Activated naive CD4-positive, alpha-beta T cell treated with anti-CD3 and anti-CD28 coated beads for 36 hours (primary cell): ENCODE measurements at regions not wholly inside any gene's neighbourhood (a gene's known extent, or its start where the extent isn't known, plus 50 kb on each side); places are given as distances from the start of the nearest gene placed in this dataset.
A peak's percentile ranks its signal among the peaks of the same experiment; 100 is the strongest.
"Not testable (repeated sequence)": the region's sequence is repeated elsewhere in the genome, so short reads cannot be mapped to it uniquely, and the experiment has no call there.

Source experiments
- CTCF ChIA-PET: fragments of 350-600 bp; sonication (Branson Sonifier 250); formaldehyde crosslinking; loops from one replicate; lab custom pipeline; 2021; ENCODE audit warnings: antibody characterized with exemption; lab: Charles Lee
- DNase-seq: peaks from one replicate; pipeline ENCODE4 v3.0.0-alpha.2; 2020
- H3K27ac Mint-ChIP-seq: one replicate; pipeline ENCODE4 v1.8.0; 2021; ENCODE audit warnings: mild to moderate bottlenecking, mixed read lengths
- H3K27me3 Mint-ChIP-seq: one replicate; pipeline ENCODE4 v1.8.0; 2021; ENCODE audit warnings: low read depth, mixed read lengths
- H3K36me3 Mint-ChIP-seq: one replicate; pipeline ENCODE4 v1.8.0; 2021; ENCODE audit warnings: low read depth, mixed read lengths
- H3K4me1 Mint-ChIP-seq: one replicate; pipeline ENCODE4 v1.8.0; 2021; ENCODE audit warnings: low read depth, mixed read lengths
- H3K4me3 Mint-ChIP-seq: one replicate; pipeline ENCODE4 v1.8.0; 2021; ENCODE audit warnings: mild to moderate bottlenecking, moderate library complexity, mixed read lengths
- H3K9me3 Mint-ChIP-seq: one replicate; pipeline ENCODE4 v1.8.0; 2021; ENCODE audit warnings: mixed read lengths
- intact Hi-C: fragments of 100-400 bp; cut with micrococcal nuclease; formaldehyde crosslinking; loops from one replicate; pipeline ENCODE4 v1.15.1; 2023

DNA sequence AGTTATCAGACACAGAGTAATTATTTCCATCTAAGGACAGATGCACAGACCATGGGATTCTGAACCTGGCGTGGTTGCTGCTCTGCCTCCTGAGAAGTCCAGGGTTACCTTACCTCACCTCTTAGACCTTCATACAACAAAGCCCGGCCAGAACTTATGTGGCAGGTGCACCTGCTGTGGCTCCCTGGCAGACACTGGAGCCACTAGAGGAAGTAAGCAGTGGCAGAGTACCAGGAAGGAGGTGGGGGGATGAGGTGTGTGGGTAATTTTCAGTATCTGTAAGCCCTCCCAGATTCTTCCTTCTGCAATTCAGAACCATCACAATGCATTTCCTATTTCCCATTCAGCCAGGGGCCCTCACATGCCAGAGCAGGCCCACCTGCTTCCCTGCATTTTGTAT lies 106.1 kb upstream of the DOCK9 start:
- Mint-ChIP-seq H3K27ac (no peak overlapping the region), H3K4me3 (peak overlapping the region; percentile 82), H3K27me3 (no peaks in the 10 kb centered on the region), H3K4me1 (peaks cover 37% of the 10 kb centered on the region), H3K36me3 (no peaks in the 10 kb centered on the region), H3K9me3 (no peaks in the 10 kb centered on the region)
- DNase-seq = peak; percentile 26
- CTCF ChIA-PET = interaction anchor here (0.6 to 2.2 kb wide), 2 partner anchors 56 to 241 kb away, joined by 3 to 9 read pairs; no protein-coding TSS in a partner anchor
- intact Hi-C loops = loop anchor here (1.0 to 10.0 kb wide), 2 partner anchors 8 to 1649 kb away; partner anchors contain the start of gene RAP2A

DNA sequence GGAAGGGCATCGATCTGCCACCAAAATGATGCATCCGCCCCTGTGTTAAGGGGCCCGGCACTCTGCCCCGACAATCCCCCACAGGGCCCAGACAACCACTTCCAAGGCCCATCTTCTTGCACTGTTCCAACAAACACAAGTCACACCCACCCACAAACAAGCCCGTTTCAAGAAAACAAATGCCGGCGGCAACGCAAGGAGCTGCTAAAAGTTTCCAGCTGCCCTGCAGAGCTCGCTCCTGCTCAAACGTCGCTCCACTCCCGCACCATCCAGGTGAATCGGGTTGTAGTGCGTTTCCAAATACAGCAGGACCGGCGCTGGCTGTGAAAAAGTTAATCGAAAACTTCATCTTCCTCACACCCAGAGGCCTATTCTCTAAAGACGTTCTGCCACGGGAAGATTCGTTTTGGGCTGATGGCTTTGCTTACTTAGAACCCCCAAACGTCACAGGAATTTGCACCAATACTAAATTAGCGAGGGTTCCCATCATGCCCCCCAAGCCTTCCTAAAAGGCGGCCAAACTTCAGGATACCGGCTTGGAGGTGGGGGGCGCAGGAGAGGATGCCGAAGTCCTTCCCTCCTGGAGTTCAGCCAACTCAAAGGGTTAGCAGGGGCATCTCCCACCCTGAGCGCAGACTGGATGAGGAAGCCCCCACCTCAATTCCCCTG lies 107.4 kb upstream of the DOCK9 start:
- DNase-seq = peak; percentile 29
- CTCF ChIA-PET = interaction anchor here (0.7 to 1.3 kb wide), 5 partner anchors 9 to 562 kb away, joined by 3 to 4 read pairs (median 4); no protein-coding TSS in a partner anchor
- intact Hi-C loops = loop anchor here (5.0 to 10.0 kb wide), 4 partner anchors 178 to 1650 kb away; partner anchors contain the start of gene RAP2A
- peak overlapping the region; percentile 73 for H3K27ac Mint-ChIP-seq
- H3K9me3 Mint-ChIP-seq = no peaks in the 10 kb centered on the region
- H3K27me3 Mint-ChIP-seq = no peaks in the 10 kb centered on the region
- no peaks in the 10 kb centered on the region for H3K36me3 Mint-ChIP-seq
- H3K4me1 Mint-ChIP-seq = peaks cover 35% of the 10 kb centered on the region
- peak overlapping the region; percentile 82 for H3K4me3 Mint-ChIP-seq

DNA sequence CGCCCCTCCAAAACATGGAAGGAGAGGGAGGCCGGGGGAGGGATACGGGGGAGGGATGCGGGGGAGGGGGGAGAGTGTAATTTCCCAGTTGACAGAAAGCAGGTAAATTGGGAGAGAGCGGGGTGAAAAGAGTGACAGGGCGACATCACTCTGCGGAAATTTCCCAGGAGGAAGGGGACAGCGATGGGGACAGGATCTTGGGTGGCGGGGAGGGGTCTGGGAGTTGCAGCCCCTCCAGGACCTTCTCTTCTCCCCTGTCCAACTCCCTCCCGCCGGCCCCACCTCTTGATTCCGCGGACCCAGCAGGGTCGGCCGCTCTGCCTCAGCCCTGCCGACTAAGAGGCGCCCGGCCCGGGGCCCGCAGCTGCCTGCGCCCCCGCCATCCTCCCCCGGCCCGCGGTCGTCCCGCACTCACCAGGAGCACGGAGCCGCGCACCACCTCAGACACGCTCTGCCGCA lies 108.0 kb upstream of the DOCK9 start:
- Mint-ChIP-seq H3K27ac (peak overlapping the region; percentile 73), H3K27me3 (no peaks in the 10 kb centered on the region), H3K9me3 (no peaks in the 10 kb centered on the region), H3K4me3 (peak overlapping the region; percentile 82), H3K4me1 (peaks cover 30% of the 10 kb centered on the region), H3K36me3 (no peaks in the 10 kb centered on the region)
- CTCF ChIA-PET = interaction anchor here (0.7 to 1.3 kb wide), 3 partner anchors 29 to 561 kb away, joined by 3 to 4 read pairs (median 4); no protein-coding TSS in a partner anchor
- intact Hi-C loops = loop anchor here (2.0 to 10.0 kb wide), 7 partner anchors 91 to 1651 kb away; partner anchors contain the start of genes GPR18 and RAP2A
- DNase-seq = no peak

DNA sequence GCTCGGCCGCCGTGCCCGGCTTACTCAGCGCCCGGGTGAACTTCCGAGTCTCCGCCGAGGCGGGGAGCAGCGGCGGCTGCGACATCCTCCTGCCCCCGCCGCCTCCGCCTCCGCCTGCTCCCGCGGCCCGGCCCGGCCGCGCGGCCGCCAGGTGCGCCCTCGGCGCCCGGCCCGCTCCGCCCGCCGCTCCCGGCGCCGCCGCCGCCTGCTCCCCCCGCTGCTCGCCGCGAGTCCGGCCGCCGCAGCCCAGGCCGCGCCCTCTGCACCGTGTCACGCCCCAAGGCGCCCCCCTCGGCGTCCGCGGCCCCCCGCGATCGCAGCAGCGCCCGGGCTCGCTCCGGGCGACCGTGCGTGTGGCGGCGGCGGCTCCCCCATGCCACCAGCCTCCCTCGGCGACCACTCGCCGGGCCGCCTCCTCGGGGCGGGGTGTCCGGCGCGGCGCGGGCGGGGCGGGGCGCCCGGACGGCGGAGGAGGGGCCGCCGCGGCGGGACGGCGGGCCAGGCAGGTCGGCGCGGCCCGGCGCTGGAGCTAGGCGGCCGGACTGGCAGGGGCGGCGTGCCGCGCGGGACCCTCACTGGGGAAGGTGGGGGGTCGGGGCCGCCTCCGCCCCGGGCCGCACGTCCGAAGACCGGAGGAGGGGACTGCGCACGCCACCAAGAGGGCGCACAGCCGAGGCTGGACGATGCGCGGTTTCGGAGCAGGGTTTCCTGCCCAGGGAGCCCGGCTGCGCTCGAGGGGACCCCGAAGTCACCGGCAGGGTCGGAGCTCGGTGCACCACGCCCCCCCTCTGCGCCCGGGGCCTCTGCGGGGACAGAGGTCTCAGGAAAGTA lies 108.6 kb upstream of the DOCK9 start:
- H3K4me3 Mint-ChIP-seq = peak overlapping the region; percentile 99
- intact Hi-C loops = loop anchor here (1.0 to 10.0 kb wide), 14 partner anchors 33 to 1652 kb away; partner anchors contain the start of genes GPR18, RAP2A and UBAC2
- H3K4me1 Mint-ChIP-seq = peaks cover 30% of the 10 kb centered on the region
- no peak overlapping the region for H3K27ac Mint-ChIP-seq
- peak; percentile 80 for DNase-seq
- no peaks in the 10 kb centered on the region for H3K9me3 Mint-ChIP-seq
- CTCF ChIA-PET = interaction anchor here (0.5 to 1.0 kb wide), 9 partner anchors 35 to 560 kb away, joined by 3 to 5 read pairs (median 4); no protein-coding TSS in a partner anchor
- no peaks in the 10 kb centered on the region for H3K36me3 Mint-ChIP-seq
- no peaks in the 10 kb centered on the region for H3K27me3 Mint-ChIP-seq

DNA sequence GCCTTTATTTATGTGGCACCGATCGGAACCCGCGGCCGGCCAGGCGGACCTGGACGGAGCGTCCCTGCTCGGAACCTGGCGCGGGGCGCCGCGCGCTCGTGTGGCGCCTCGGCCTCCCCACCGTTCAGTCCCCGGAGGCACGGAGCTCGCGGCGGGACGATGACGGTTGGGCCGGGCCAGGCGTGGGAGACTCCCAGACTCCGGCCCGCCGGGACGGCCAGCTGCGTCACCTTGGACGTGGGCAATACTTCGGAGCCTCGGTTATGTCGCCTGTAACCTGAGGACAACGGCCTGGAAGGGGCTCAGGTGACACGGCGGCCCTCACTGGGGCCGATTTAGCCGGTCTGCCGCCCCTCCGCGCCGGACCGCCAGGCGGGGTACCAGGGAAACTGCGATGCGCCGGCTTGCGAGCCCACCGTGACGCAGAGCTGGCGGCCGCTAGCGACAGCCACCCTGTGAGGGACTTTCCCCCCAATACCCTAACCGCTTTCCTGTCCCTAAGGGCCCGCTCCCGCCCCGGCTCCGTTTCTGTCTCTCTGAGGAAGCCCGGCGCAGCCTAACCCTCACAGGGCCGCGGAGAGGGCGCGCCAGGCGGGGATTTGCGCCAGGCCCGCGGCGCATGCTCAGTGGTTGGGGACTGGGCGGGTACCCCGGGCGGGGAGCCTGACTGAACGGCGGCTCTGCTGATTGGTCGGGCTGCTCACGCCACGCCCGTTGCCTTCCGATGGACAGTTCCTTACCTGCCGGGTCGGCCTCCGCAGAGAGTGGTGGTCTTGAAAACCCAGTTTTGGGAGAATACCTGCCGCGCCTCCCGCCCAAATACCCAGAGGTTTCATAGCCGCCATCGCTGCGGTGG lies 109.5 kb upstream of the DOCK9 start:
- H3K36me3 Mint-ChIP-seq = no peaks in the 10 kb centered on the region
- peaks cover 30% of the 10 kb centered on the region for H3K4me1 Mint-ChIP-seq
- DNase-seq = peak; percentile 94
- no peaks in the 10 kb centered on the region for H3K9me3 Mint-ChIP-seq
- H3K27me3 Mint-ChIP-seq = no peaks in the 10 kb centered on the region
- H3K4me3 Mint-ChIP-seq = peak overlapping the region; percentile 99
- CTCF ChIA-PET = interaction anchor here (0.5 to 1.0 kb wide), 9 partner anchors 35 to 218 kb away, joined by 3 to 5 read pairs (median 3); no protein-coding TSS in a partner anchor
- peak overlapping the region; percentile 97 for H3K27ac Mint-ChIP-seq
- intact Hi-C loops = loop anchor here (1.0 to 10.0 kb wide), 14 partner anchors 32 to 1653 kb away; partner anchors contain the start of genes GPR18, RAP2A and UBAC2

DNA sequence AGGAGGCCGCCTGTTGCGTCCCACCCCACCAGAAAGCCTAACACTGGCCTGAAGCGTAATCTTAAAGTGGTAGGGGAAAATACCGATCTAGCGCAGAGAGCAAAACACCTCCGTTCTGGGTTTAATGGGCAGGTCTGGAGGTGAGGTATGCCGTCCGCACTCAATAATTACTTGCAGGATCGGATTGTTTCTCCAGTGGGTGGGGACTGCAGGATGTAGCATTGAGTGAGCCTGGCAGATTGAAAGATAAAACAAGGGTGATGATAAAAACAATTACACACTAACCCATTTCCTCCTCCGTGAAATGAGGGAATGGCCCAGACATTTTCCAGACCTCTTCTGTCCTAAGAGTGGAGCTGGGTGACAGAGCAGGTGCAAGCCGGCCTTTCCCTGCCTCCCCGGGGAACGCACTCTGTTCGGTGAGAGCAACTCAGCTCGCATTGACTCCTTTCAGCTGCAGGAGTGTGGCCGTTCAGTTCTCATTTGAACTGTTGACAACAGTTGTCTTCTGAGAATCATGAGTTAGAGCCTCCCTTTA lies 110.2 kb upstream of the DOCK9 start:
- peak; percentile 58 for DNase-seq
- CTCF ChIA-PET = interaction anchor here (0.6 to 0.9 kb wide), 3 partner anchors 11 to 126 kb away, joined by 3 read pairs; no protein-coding TSS in a partner anchor
- Mint-ChIP-seq H3K36me3 (no peaks in the 10 kb centered on the region), H3K27me3 (no peaks in the 10 kb centered on the region), H3K27ac (peak overlapping the region; percentile 97), H3K4me3 (peak overlapping the region; percentile 99), H3K4me1 (peaks cover 30% of the 10 kb centered on the region), H3K9me3 (no peaks in the 10 kb centered on the region)
- intact Hi-C loops = loop anchor here (1.0 to 10.0 kb wide), 15 partner anchors 31 to 1653 kb away; partner anchors contain the start of genes GPR18, RAP2A and UBAC2

DNA sequence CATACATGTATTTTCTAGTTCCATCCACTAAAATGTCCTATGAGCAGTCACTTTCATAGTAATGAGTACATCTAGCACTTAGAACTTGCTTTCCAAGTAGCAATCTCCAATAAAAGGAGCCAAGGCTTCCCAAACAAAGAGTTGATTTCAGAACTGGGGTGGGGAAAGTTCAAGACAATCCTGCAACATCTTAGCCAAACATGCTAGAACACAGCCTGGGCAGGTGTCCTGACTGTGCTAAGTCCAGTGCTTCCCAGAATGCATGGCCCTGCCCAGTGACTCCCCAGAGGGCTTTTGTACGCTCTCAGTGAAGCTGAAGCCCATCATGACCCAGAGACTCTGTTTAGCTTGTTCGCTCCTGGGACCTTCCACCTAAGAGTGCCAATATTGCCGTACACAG lies 106.7 kb upstream of the UBAC2 start:
- Mint-ChIP-seq H3K4me1 (no peaks in the 10 kb centered on the region), H3K9me3 (no peaks in the 10 kb centered on the region), H3K36me3 (no peaks in the 10 kb centered on the region), H3K4me3 (no peak overlapping the region), H3K27me3 (no peaks in the 10 kb centered on the region), H3K27ac (no peak overlapping the region)
- CTCF ChIA-PET = interaction anchor here (0.7 to 1.1 kb wide), 2 partner anchors 9 to 48 kb away, joined by 3 to 4 read pairs; no protein-coding TSS in a partner anchor
- no peak for DNase-seq
- intact Hi-C loops = no loop called here

DNA sequence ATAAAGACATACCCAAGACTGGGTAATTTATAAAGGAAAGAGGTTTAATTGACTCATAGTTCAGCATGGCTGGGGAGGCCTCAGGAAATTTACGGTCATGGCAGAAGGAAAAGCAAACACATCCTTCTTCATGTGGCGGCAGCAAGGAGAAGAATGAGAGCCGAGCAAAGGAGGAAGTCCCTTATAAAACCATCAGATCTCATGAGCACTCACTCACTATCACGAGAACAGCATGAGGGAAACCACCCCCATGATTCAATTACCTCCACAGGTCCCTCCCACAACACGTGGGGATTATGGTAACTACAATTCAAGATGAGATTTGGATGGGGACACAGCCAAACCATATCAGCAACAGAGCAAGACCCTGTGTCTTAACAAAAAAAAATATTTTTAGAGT lies 98.8 kb upstream of the UBAC2 start:
- H3K4me1 Mint-ChIP-seq, H3K27me3 Mint-ChIP-seq, H3K4me3 Mint-ChIP-seq, H3K27ac Mint-ChIP-seq, H3K9me3 Mint-ChIP-seq, DNase-seq, intact Hi-C loops, H3K36me3 Mint-ChIP-seq, CTCF ChIA-PET: not testable (repeated sequence)

DNA sequence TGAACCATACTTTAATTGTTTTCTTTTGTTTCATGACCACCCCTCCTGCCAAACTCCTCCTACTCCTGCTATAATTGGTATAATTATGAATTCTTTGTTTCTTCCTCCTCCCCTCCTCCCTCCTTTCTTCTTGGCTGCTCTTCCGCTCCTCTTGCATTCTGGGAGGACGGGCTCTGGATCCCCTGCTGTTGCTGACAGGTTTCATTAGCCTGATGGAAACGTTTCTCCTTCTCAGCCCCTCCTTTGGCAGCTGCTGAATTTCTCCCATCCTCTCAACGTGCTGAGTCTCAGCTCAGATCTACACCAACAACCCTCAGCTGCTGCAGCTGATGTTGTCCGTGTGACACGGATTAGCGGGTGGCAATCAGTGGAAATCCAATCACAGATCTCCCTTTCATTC lies 97.1 kb upstream of the UBAC2 start:
- Mint-ChIP-seq H3K27me3 (no peaks in the 10 kb centered on the region), H3K9me3 (no peaks in the 10 kb centered on the region), H3K36me3 (no peaks in the 10 kb centered on the region), H3K4me3 (no peak overlapping the region), H3K4me1 (peaks cover 3% of the 10 kb centered on the region), H3K27ac (no peak overlapping the region)
- no peak for DNase-seq
- intact Hi-C loops = no loop called here
- CTCF ChIA-PET = interaction anchor here (0.6 to 0.9 kb wide), 2 partner anchors 15 to 264 kb away, joined by 3 read pairs; no protein-coding TSS in a partner anchor

DNA sequence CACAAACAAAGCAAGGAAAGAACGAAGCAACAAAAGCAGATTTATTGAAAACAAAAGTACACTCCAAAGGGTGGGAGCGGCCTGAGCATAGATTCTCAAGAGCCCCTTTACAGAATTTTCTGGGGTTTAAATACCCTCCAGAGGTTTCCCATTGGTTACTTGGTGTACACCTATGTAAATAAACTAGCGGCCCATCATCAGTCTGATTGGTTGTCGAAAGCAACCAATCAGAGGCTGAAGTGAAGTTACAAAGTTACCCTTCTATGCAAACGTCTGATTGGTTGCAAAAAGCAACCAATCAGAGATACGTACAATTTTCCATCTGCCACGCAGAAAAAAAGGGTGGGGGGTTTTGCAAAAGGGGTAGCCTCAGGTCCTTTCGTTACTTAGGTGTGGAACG lies 96.3 kb upstream of the UBAC2 start:
- no peaks in the 10 kb centered on the region for H3K9me3 Mint-ChIP-seq
- CTCF ChIA-PET = no interaction called here
- no peaks in the 10 kb centered on the region for H3K27me3 Mint-ChIP-seq
- no peak for DNase-seq
- intact Hi-C loops = no loop called here
- H3K4me3 Mint-ChIP-seq = no peak overlapping the region
- H3K27ac Mint-ChIP-seq = no peak overlapping the region
- peaks cover 3% of the 10 kb centered on the region for H3K4me1 Mint-ChIP-seq
- no peaks in the 10 kb centered on the region for H3K36me3 Mint-ChIP-seq

DNA sequence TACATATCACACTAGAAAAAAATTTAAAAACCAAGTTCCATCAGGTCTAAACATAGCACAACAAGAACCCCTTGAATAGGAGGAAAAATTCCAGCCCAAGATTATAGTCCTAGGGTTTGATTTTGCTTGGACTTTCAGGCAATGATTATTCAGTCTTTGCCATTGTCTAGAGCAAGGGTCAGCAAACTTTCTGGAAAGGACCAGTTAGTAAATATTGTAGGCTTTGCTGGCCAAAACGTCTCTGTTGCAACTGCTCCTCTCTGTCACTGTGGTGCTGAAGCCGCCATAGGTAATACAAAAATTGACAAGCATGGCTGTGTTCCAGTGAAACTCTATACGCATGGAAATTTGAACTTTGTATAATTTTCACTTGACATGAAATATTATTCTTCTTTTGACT lies 95.5 kb upstream of the UBAC2 start:
- CTCF ChIA-PET = no interaction called here
- intact Hi-C loops = no loop called here
- no peak overlapping the region for H3K4me3 Mint-ChIP-seq
- no peak overlapping the region for H3K27ac Mint-ChIP-seq
- peaks cover 3% of the 10 kb centered on the region for H3K4me1 Mint-ChIP-seq
- H3K36me3 Mint-ChIP-seq = no peaks in the 10 kb centered on the region
- DNase-seq = no peak
- no peaks in the 10 kb centered on the region for H3K9me3 Mint-ChIP-seq
- no peaks in the 10 kb centered on the region for H3K27me3 Mint-ChIP-seq
